EH (cell line): ENCODE measurements at regions not wholly inside any gene's neighbourhood (a gene's known extent, or its start where the extent isn't known, plus 50 kb on each side); places are given as distances from the start of the nearest gene placed in this dataset.

ENCODE experiments used
- DNase-seq: peaks from one replicate; pipeline ENCODE4 v3.0.0-alpha.2; 2015; ENCODE audit warnings: low read depth

- no peak for DNase-seq
These were observed 80.0 kb upstream of the NTRK2 start for GRCh38 chr9:84589542-84589941.

GRCh38 chr9:84590706-84591105 is 78.8 kb upstream of the NTRK2 start:
- no peak for DNase-seq

GRCh38 chr9:84592918-84593317 is 76.6 kb upstream of the NTRK2 start:
- DNase-seq, result no peak

- no peak for DNase-seq
These were observed 76.2 kb upstream of the NTRK2 start for GRCh38 chr9:84593352-84593751.

- no peak for DNase-seq
These were observed 72.4 kb upstream of the NTRK2 start for GRCh38 chr9:84597131-84597530.

GRCh38 chr9:84598921-84599636 is 70.5 kb upstream of the NTRK2 start:
- DNase-seq, result no peak

GRCh38 chr9:84600739-84601138 is 68.8 kb upstream of the NTRK2 start:
- no peak for DNase-seq

- no peak for DNase-seq
These were observed 65.3 kb upstream of the NTRK2 start for GRCh38 chr9:84604223-84604622.

- DNase-seq, result no peak
These were observed 59.8 kb upstream of the NTRK2 start for GRCh38 chr9:84609779-84610178.

GRCh38 chr9:84613431-84613830 is 56.1 kb upstream of the NTRK2 start:
- DNase-seq, result no peak

- DNase-seq, result no peak
These were observed 54.0 kb upstream of the NTRK2 start for GRCh38 chr9:84615544-84615943.

GRCh38 chr9:84617411-84618029 is 52.0 kb upstream of the NTRK2 start:
- no peak for DNase-seq
